ENCODE measurements at regions not wholly inside any gene's neighbourhood (a gene's known extent, or its start where the extent isn't known, plus 50 kb on each side); places are given as distances from the start of the nearest gene placed in this dataset.

GRCh38 chr3:145176907-145177306 lies 984.1 kb downstream of the PLOD2 start:
- TF ChIP-seq CTCF (conservative IDR thresholded peaks at IDR 0.05 in 1 of 2, IDR thresholded peaks at IDR 0.05 in 1 of 2; ENCODE audit: extremely low read depth in 1 of 2, insufficient read depth in 1 of 2, low read depth in 1 of 2, low read length in 2 of 2) (no peak), EZH2 (IDR thresholded peaks at IDR 0.05; ENCODE audit: borderline replicate concordance, low read length) (no peak)
